GM19452 (cell line): ENCODE measurements at regions not wholly inside any gene's neighbourhood (a gene's known extent, or its start where the extent isn't known, plus 50 kb on each side); places are given as distances from the start of the nearest gene placed in this dataset.

Experiments
- ATAC-seq: cut with Tn5 transposase; IDR thresholded peaks from one replicate; pipeline ENCODE4 v1.9.1; 2021; ENCODE audit not compliant: unreplicated experiment

DNA sequence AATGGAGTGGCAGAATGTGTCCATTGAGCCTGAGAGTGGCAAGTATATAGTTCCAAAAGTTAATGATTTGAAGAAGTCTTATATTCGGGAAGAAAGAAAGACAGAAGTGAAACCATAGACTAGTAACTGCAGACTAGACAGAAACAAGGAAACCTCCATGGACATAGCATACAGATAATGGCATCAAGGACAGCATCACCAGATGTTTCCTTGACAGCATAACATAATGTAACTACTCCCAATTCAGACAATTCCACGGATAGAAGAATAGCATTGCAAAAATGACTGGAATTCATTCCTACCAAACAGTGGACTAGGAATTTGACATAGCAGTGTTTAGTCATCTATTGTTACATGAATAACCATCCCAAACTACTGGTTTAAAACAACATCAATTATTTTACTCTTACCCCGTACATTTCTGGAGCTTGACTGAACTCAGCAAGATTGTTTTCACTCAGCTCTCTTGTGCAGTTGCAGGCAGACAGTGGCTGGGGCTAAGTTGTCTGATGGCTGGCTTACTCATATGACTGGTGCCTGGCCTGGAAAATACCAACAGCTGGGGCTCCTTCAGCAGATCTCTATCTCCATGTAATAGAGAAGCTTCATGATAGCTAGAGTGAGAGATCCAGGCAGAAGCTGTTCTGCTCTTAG is 109.7 kb upstream of the GADL1 start:
- ATAC-seq, result peak; percentile 77

DNA sequence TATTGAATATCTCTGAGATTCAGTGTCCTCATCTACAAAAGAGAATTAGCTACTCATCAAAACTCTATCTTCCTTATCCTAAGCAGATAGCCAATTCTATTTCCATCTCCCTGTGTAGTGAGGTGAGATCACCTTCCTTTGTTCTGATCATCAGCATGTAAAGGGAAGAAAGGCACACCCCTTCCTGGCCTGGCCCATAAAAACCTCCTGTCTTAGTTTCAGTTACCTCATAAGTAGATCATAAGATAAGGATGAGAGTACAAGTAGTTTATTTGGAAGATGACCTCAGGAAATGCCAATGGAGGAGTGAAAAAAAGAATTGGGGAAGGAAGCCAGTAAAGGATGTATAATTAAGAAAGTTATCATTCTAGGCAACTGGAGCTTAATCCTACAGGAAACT is 114.5 kb upstream of the GADL1 start:
- ATAC-seq, result no peak

- no peak for ATAC-seq
These were observed 115.4 kb upstream of the GADL1 start for GRCh38 chr3:31009881-31010280.

DNA sequence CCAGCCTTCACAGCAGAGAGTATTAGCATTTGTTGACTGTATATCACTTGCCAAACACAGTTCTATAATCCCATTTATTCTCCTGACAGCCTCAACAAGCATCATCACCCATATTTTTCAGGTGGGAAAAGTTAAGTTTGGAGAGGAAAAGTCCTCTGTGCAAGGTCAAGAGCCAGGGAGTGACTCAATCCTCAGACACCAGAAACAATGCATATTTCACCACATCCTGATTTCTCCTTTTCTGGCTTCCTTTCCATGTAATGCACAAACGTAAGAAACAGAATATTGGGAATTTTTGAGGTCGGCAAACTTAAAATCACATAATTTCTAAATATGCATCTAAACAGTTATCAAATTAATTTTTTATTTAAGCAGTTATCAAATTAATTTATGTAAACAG is 116.0 kb upstream of the GADL1 start:
- no peak for ATAC-seq

DNA sequence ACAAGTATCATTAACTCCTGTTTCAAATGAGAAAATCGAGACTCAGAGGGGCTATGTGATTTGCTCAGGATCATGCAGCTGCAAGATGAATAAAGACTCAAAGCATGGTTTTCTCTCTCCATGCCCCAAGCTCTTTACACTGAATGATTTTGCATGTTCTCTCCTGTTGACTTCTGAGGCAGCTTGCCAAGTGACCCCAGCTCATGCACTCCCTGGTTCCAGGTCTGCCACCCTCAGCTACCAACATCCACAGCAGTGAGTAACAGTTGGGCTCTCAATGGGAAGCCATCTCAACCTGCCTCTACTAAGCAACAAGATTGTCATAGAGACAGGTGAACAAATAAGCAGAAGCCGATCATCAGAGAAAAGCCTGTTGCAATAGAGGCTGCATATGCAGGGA is 116.9 kb upstream of the GADL1 start:
- ATAC-seq, result no peak

DNA sequence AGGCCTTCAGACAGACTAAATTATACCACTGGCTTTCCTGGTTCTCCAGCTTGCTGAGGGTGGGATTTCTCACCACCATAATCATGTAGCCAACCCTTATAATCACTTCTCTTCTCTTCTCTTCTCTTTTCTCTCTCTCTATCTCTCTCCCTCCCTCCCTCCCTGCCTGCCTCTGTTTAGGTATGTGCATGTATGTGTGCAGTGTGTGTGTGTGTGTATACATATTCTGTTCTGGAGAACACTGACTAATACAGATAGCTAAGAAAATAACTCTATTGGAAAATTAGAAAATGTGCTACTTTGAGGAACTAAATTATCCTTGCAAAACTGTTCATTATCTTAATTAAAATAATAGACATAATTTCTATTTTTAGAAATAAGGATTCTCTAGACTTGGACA is 118.6 kb upstream of the GADL1 start:
- ATAC-seq, result no peak

- no peak for ATAC-seq
These were observed 119.4 kb upstream of the GADL1 start for GRCh38 chr3:31013843-31014242.

GRCh38 chr3:31014317-31015040 is 120.0 kb upstream of the GADL1 start:
- no peak for ATAC-seq

GRCh38 chr3:31016196-31016595 is 121.7 kb upstream of the GADL1 start:
- no peak for ATAC-seq

- no peak for ATAC-seq
These were observed 128.3 kb upstream of the GADL1 start for GRCh38 chr3:31022716-31023115.

GRCh38 chr3:31025541-31025940 is 131.1 kb upstream of the GADL1 start:
- ATAC-seq, result no peak

DNA sequence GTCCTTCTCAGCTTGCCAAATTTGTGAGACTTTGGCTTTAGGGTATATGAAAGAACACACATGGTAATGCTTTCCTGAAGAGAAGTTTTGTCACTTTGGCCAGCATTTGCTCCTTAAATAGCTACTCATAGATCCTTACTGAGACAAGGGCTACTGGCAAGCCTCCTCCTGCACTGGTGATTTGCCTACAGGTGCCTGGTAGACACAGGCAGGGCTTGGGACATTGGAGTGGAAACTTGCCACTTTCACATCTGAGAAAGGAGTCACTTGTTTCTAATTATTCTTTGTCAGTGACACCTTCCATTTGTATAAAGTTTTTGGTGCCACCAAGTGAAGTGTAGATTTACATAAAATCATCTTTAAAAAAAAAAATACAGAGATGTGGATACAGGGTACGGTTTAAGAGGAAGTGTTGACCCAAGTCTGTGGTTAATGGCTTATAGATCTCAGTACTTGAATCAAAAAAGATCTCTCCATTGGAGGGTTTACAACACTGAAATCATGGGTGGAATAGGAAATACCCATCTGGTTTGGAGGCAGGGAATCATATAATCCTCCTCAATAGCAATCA is 132.8 kb upstream of the GADL1 start:
- ATAC-seq, result no peak

- ATAC-seq, result no peak
These were observed 133.5 kb upstream of the GADL1 start for GRCh38 chr3:31027914-31028313.

DNA sequence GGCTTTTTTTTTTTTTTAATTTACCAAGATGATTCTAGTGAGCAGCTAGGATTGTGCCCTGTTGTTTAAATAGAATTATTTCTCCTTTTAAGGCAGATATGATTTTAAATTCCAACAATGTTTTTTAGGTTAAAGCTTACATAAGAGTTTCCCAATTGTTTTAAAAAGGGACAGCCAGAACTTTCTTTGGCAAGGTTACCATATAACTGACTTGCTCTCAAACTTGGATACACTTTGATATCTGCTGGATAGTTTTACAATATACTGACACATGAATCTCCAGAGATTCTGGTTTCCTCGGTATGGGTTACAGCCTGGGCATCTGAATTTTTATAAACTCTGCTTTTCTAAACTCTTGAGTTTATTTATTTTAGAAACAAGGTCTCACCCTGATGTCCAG is 134.3 kb upstream of the GADL1 start:
- ATAC-seq, result no peak

GRCh38 chr3:31029706-31030105 is 135.2 kb upstream of the GADL1 start:
- ATAC-seq, result no peak

GRCh38 chr3:31035681-31036080 is 141.2 kb upstream of the GADL1 start:
- ATAC-seq, result no peak

GRCh38 chr3:31038086-31038739 is 143.8 kb upstream of the GADL1 start:
- ATAC-seq, result no peak

- ATAC-seq, result no peak
These were observed 144.7 kb upstream of the GADL1 start for GRCh38 chr3:31039145-31039544.

DNA sequence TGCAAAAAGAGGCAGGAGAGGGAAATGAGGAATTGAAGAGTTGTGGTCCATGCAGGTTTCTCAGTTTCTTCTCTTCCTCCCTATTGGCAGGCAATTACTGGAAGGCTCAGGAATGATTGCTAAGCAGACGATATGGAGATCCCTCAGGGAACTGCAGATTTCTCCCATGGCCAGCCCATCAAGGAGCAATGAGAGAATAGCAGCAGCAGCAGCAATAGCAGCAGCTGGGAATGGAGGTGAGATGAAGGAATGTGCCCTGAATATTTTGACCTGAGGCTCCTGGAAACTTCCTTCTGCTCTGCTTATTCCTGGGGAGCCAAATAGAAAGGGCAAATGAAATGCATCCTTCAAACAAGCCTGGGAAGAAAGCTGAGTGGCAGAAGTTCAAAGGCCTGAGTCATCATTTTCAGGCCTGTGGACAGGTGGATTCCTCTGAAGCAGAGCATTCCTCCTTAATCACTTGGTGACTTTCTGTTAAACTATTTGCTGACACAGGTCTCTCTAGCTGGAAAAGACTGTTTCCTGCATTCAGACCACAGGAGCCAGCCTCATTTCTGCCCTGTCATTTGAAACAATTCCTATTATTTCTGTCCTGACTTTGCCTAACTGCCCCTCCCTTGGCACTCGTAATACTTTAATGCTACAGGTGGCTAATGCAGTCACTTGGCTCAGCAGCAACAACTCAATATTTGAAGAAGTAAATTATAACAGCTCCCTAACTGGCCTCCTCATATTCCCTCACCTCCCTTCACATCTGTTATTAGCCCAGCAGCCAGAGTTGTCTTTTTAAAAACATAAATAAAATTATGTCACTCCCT is 146.9 kb upstream of the GADL1 start:
- no peak for ATAC-seq

- no peak for ATAC-seq
These were observed 148.8 kb upstream of the GADL1 start for GRCh38 chr3:31043184-31043819.

GRCh38 chr3:31047673-31048072 is 153.2 kb upstream of the GADL1 start:
- no peak for ATAC-seq
